Eye (tissue), 1 donor: ENCODE measurements at regions not wholly inside any gene's neighbourhood (a gene's known extent, or its start where the extent isn't known, plus 50 kb on each side); places are given as distances from the start of the nearest gene placed in this dataset.
A peak's percentile ranks its signal among the peaks of the same experiment; 100 is the strongest.
"Not testable (repeated sequence)": the region's sequence is repeated elsewhere in the genome, so short reads cannot be mapped to it uniquely, and the experiment has no call there.

Experiments used
- DNase-seq: peaks from one replicate; pipeline ENCODE4 v3.0.0-alpha.2; 2015

DNA sequence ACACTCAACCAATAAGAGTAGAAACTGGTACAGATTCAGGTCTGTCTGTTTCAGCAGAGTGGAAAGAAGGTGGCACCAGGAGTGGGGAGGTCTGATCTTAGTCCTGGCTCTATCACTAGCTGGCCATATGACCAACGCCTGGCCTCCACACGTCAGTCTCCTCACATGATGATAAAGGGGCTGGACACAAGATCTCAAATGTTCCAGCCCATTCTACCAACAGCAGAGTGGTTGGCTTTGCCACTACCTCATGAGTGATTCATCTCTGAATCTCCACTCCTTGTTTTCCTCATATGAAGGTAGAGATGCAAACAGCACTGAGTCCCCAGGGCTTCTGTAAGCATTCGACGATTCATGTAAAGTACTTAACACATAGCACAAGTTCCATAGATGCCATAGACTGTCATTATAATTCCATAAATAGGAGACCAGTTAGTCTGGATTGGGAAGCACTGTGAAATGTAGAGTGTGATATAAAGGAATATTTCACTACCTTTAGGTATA lies 281.9 kb upstream of the ASIC2 start:
- DNase-seq = no peak

DNA sequence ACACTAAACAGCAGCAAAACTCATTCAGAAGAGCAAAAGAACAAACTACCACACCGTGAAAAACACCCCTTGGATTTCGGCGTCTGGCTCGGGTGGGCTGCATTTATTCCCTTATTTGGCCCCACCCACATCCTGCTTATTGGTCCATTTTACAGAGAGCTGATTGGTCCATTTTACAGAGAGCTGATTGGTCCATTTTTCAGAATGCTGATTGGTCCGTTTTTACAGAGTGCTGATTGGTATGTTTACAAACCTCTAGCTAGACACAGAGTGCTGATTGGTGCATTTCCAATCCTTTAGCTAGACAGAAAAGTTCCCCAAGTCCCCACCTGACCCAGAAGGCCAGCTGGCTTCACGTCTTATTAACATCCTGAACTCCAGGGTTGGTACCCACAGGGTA lies 286.6 kb upstream of the ASIC2 start:
- DNase-seq = not testable (repeated sequence)

DNA sequence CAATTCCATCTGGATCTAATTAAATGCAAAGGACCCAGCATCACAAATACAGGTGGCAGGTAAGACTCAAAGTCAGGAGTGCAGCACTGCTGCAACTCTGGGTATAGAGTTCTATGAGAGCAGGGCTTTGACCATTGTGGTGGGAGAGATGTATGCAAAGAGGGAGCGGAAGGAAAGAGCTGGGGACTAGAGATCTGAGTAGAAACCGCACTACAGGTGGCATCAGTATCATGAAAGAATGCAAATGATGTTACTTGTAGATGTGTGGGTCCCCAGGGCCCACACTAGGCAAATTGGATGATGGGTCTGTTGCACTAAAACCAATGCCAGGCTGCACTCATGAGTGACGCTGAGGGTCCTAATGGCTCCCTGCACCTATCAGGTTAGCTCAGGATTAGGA lies 287.1 kb upstream of the ASIC2 start:
- DNase-seq = no peak

DNA sequence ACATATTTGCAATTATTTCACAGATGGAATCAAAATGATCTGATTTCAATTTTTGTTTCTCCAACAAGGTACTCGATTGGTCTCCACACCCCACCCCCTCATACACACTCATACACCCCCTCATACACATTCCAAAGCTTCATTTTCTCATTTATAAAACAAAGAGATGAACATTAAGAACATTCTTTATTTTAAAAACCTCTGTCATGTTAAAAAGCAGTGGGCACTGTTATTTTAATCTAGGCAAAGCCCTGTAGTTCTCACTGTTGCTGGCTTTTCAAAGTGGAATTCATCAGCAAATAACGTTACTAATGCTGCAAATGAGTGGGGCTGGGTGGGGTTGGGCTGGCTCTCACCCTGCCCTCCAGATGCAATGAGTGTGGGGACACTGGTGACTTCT lies 289.6 kb upstream of the ASIC2 start:
- no peak for DNase-seq

DNA sequence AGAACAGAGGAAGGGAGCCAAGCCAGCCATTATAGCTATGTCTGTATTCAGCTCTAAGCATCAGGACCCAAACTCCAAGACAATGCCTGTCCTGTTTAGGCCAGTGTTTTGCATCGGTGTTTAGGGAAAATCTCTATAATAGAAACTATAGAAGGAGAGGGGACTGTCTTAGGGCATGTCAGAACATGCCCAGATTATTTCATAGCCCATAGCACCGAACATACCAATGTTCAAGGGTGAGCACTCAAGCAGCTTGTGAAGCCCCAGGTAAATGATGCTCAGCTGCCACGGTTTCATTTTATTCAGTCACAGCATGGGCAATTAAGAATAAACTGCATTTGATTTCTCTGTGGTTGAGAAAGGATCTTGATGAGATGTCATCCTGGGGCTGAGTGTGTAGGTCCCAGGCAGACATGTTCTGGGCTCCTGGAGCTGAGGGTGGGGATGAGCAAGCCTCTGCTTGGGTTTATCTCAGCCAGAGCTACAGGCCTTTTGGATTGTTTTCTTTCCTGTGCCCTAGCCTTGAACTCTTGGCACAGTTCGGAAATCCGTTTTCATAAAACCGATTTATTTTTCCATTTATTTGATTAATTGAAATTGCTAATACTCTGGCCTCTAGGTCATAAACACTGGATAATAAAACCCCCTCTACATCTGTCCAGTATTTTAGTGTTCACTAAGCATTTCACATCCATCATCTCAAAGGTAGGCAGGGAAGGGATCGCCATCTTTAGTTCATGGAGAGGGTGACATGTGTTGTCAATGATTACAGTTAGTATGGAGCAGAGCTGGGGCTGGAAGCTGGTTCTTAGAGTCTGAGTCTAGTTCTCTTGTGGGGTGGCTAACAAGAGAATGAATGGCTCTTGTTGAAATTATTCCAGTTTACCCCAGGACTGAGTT lies 290.7 kb upstream of the ASIC2 start:
- no peak for DNase-seq

DNA sequence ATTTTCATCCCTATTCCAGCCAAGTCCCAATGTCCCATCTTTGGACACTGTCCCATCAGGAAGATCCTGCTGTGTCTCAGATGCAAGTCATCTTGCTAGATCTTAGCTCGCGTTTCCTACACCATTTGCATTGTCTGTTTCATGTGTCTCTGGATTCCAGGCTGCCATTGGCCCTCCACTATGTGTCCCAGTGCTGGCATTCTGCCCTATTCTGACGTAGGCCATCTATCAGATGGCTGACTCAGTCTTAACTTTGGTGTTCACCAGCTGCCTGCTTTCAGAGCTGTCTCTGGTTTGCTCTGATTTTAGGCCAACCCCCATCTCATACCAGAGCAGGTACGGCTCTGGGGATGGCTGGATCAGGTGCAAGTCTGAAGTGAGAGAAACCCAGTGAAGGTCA lies 300.9 kb upstream of the ASIC2 start:
- DNase-seq = no peak

DNA sequence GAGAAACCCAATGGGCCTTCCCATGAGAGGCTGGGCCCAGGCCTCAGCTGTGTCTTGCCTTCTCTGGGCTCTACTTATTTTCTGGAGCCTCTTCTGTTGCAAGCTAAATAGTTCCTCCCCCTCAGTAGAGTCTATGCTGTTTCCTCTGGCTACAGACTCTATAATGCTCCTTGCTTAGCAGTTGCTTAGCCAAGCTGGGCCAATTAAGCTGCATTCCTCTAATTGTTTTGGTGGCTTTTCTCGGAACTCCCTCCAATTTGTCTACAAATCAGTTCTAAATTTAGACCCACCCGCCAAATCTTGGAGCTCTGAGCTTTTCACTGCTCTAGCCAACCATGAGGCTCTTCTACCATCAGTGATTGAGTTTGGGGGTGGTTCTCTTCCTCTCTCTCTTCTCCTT lies 302.7 kb upstream of the ASIC2 start:
- DNase-seq = no peak

DNA sequence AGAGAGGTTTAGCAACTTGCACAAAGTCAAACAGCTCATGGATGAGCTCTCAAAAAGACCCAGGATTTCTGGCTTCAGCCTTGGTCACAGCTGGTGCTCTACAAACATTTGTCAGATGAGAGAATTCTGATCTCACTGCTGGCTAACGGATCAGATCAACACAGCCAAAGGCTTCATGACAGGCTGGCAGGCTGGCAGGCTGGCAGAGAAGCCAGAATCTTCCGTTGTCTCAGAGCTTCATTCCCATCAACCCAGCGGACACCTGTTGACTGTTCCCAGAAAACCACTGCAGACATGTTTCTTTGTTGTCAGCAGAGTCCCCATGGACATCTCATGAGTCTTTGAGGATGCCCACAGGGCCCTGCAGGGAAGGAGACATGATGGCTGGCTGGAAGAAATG lies 303.8 kb upstream of the ASIC2 start:
- no peak for DNase-seq

DNA sequence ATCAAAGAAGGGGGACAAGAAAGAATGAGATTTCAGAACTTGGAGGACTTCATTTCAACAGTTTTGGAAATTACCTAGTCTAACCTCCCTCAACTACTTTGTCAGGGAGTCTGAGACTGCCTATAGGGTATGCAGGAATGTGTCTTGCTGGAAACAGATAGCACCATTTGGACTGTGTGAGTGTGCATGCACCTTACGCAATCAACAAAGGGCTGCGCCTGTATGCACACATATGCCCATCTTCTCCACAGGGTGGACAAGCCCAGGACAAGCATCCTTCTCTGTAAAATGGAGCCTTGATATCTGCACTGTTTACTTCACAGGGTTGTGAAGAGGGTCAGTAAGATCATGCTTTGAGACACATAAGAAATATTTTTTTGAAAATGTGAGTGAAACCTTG lies 305.7 kb upstream of the ASIC2 start:
- no peak for DNase-seq

DNA sequence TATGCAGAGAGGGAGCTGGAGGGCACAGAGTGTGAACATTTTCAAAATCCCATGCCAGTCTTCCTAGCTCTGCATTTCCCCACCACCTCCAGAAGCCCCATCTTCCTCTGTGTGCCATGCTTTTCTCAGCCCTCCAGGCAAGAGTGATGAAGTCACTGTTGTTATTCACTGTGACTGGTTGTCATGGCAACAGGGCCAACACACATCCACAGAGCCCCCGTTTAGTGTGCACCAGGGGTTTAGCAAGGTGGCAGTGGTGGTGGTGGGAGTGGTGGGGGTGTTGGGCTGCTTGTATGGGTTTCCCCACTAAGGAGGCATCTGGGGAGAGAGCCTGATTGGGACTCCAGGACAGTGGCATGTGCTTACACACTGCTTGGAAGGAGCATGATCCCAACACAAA lies 309.9 kb upstream of the ASIC2 start:
- peak; percentile 77 for DNase-seq

DNA sequence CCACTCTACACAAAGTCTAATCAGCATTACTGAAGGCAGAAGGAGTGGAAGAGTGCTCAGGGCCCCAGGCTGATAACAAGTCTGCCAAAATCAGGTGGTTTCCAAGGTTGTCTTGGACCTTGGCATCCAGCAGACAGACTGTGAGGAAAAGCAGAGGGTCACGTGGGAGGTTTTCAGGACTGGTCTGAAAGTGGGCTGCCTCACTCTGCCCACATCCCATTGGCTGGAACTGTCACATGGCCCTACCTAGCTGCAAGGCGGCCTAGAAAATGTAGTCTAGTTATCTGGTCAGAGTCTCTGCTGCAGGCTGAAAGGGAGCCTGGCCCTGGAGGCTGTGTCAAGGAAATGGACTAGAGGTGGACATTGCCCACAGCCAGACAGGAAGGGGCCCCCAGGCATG lies 310.7 kb upstream of the ASIC2 start:
- no peak for DNase-seq

DNA sequence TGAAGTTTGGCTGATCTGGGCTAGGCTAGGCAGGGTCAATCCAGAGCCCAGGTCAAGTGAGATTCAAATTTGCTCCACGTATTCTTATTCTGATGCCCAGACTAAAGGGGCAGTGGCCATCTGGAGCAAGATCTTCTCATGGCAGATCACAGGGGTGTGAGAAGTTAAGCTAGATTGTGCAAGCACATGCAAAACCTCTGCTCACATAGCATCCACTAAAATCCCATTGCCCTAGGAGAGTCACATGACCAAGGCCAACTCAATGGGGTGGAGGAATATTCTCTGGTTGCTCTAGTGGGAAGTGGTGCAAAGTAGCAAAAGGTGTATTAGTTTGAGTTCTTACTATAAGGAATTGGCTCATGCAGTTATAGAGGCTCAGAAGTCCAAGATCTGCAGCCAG lies 318.4 kb upstream of the ASIC2 start:
- no peak for DNase-seq

DNA sequence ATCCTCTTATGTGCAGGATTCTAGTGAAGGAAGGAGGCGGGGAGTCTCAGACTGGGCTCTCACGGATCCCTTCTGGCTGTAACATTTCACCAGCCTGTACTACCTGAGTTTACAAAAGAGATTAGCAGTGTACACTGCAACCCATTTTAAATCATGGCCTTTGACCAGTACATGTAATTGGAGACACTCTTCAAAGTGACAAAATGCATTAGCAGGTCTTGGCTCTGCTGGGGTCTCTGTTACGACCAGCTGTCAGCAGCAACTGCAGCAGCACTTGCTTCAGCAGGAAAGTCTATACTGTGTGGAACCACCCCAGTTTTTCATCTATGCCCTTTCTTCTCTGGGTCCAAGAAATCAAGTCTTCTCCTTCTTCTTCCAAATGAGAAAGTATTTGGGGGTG lies 322.8 kb upstream of the ASIC2 start:
- peak; percentile 41 for DNase-seq

DNA sequence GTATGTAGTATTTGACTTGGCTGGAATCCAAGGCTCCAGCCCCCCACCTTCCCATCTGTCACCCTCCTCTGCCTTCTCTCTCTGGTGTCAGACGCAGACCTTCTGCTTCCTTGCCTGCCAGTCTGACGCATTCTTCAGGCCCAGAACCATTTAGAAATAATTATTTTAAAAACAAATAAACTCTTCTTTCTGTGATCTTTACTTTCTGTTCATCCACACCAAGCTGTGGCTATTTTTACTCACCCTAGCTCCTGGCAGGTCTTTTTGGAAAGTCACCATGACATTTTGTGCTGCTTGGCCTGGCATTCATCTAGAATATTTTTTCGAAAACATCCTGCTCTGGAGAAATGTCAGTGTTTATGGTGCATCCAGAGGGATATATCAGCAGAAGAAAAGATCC lies 330.7 kb upstream of the ASIC2 start:
- no peak for DNase-seq

DNA sequence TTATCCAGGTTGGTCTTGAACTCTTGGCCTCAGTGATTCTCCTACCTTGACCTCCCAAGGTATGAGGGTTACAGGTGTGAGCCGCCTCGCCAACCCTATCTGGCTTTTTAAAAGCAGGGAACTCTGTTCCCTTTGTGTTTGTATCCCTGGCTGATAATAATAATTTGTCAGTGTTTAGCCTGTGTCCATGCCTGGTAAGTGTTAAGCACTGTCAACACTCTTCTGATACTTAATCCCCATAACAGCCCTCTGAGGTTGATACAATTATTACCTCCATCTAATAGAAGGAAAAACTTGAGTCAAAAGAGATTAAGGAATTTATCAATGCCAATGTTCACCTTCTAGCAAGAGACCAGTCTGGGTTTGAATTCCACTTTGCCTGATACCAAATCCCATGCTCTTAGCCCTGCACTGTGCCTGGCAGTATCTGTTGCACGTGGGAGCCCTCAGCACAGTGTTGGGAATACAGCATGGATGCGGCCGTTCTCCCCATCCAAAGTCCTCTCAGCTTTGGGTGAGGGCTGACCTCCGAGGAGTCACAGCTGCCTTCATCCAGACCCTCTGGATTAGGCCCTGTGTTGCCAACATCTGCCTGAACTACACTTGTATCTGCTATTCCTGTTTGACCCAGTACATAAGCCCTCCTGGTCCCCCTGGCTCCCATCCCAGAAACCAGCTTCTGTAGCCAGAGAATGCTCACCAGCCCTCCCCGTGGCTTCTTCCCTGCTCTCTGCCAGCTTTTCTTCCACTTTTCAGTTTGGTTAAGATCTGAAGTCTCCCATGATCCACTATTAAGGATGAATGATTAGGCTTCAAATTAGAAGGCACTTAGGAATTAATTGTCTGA lies 335.6 kb upstream of the ASIC2 start:
- no peak for DNase-seq

DNA sequence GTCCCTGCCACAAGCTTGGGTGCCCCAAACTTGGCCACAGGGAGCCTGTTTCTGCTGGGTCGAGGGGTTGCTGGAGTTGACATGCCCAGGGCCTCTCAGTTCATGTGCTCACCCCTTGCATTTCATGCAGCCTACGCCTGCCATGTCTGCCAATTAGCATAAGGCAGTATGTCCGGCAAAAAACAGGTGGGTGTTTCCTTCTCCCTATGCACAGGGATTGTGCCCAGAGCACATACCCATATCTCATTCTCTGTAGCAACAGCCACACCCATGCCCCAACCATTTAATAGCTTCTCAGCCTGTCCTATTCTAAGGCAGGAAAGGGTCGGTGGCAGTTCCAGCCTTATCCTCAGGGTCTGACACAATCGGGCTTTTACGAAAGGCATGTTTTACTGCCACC lies 340.4 kb upstream of the ASIC2 start:
- no peak for DNase-seq

DNA sequence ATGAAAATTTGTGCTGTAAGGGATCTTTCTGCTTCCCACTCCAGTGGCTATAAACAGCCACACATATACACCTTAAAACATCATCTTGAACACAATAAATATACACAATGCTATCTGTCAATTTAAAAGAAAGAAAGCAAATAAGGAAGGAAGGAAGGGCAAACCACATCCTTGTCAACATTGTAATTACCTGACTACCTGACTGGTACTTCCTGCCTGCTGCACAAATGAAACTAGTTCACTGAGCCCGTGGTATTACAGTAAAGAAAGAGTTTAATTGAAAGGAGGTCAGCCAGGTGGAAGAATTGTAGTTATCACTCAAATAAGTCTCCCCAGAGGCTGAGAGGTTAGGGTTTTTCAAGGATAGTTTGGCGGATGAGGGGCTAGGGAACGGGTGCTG lies 344.4 kb upstream of the ASIC2 start:
- DNase-seq = no peak

DNA sequence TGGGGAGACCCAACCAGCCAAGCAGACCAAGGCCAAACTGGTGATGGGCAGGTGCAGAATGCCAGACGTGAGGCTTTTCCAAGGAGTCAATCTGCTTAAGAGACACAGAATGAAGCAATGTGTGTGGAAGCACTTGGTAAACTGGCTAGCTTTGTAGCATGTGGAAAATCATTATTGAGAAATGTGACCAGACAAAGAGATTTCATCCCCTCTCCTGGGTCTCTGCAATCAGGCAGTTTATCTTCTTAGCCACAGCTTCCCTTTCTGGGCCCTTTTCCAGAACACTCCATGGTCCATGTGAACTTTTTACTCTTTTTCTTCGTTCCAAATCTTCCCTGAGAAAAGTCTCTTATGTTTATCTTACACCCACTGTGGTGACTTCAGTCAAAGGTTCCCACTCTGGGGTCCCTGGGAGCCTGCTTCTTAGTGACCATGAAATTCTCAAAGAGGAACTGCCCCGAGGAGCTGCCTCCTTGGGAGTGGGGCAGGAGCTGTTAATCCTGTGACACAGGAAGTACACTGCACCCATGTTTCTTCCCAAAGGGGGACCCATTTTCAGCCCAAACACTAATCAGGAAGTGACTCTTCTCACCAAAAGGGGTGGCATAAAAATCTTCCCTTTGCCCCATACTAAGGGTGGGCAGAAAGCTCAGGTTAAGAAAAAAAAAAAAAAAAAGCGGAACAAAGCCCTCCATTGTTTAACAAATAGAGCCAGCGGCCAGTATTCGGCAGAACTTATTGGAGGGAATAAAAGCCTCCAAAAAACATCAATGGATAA lies 346.2 kb upstream of the ASIC2 start:
- DNase-seq = peak; percentile 45

DNA sequence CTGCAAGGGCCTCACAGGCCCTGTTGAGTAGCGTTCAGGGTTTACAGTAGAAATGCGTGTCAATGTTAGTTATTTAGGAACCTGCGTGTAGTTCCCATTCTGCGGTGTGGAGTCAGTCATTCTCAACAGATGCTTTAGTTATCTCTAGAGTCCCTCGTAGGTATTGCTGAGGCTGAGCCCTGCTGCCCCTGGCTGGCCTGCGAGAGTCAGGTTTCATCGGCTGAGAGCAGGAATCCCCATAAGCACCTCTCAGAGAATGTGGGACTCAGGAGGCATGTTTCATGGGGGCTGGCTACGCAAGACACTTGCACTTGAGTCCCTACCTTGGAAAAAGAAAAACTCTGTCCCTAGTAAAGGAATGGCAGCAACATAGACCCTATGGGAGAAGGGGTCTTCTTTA lies 347.5 kb upstream of the ASIC2 start:
- no peak for DNase-seq

DNA sequence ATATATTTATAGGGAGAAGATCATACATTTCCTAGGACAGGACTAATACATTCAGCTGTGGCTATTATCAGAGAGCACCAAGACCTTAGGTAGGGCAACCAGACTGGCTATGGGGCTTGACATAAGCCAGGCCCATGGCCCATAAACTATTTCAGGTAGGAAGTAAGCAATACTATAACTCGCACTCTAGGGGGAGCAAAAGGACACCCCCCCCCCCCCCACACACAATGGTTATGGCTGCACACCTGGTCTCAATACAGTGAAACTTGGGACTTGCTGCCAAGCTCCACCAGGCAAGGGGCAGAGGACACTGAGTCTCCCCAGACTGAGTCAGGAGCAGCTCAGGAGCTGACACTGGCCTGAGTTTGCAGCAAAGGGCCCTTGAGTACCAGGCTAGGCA lies 348.9 kb upstream of the ASIC2 start:
- DNase-seq = no peak

DNA sequence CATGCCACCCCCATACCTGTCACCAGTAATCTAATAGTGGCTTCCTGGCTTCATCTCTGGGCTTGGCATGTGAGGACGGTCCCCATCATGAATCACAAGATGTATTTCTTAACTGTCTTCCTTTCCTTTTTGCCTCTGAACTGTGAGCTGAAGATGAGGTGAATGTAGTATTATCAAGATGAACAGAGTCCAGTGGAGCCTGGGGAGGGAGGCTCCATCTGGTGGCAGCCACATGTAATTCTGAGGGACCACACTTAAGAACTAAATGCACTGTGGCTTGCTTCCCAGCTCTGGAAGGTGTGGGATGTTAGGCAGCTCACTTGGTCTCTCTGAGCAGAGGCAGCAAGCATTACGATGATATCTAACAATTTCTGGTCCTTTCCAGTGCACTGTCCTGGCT lies 354.9 kb upstream of the ASIC2 start:
- peak; percentile 73 for DNase-seq

DNA sequence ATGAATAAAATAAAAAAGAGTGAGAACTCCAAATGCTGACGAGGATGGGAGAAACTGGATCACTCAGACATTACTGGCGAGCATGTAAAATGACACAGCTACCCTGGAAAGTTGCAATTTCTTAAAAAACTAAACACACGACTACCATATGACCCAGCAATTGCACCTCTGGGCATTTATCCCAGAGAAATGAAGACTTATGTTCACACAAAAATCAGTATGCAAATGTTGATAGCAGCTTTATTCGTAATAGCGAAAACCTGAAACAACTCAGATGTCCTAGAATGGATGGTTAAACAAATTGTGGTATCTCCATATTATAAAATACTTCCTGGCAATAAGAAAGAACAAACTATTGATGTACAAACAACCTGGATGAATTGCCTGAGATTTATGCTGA lies 357.2 kb upstream of the ASIC2 start:
- DNase-seq = no peak

DNA sequence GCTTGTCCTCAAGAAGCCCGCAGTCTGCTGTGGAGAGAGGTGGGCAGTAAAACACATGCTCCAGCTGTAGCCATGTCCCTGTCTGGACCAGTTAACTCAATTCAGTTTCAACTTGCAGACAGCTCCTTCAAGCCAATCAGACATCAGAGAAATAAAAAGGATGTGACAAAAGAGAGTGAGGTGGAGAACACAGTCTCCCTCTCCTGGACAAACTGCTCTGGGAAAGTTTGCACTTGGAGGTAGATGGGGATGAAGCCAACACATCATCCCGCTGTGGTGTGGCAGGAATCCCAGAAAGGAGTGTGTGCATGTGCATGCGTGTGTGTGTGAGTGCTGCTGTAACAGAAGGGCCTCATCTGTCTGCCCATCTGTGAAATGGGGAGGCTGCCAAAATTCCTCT lies 358.6 kb upstream of the ASIC2 start:
- DNase-seq = no peak
